Central memory CD4-positive, alpha-beta T cell (primary cell): ENCODE measurements at regions not wholly inside any gene's neighbourhood (a gene's known extent, or its start where the extent isn't known, plus 50 kb on each side); places are given as distances from the start of the nearest gene placed in this dataset.

Experiments used
- DNase-seq: peaks from one replicate; pipeline ENCODE4 v3.0.0; 2022

DNA sequence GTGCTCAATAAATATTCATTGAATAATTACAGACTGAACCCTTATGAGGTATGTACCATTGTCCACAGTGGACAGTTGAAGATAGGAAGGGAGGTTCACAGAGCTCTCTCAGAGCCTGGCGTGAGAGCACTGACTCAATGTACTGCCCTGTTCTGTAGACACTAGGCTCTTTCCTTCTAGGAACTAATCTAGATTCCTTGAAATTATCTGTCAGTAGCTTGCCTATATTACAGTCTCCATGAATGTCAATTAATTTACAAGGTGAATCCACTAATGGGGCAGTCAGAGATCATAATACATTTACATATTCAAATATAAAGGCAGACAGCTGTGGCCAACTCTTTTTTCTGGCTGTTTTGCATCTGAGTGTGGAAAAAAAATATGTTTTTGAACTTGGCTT, 251.2 kb upstream of the SALL1 start:
- DNase-seq: no peak

DNA sequence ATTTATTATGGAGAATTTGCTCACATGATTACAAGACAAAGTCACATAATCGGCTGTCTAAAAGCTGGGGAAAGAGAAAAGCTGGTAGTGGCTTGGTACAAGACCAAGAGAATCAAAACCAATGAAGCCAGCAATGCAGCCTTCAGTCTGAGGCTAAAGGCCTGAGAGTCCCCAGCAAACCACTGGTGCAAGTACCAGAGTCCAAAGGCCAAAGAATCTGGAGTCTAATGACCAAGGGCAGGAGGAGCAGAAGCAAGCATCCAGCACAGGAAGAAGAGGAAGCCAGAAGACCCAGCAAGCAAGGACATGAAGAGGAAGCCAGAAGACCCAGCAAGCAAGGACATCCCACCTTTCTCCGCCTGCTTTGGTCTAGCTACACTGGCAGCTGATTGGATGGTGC, 250.6 kb upstream of the SALL1 start:
- DNase-seq: no peak

DNA sequence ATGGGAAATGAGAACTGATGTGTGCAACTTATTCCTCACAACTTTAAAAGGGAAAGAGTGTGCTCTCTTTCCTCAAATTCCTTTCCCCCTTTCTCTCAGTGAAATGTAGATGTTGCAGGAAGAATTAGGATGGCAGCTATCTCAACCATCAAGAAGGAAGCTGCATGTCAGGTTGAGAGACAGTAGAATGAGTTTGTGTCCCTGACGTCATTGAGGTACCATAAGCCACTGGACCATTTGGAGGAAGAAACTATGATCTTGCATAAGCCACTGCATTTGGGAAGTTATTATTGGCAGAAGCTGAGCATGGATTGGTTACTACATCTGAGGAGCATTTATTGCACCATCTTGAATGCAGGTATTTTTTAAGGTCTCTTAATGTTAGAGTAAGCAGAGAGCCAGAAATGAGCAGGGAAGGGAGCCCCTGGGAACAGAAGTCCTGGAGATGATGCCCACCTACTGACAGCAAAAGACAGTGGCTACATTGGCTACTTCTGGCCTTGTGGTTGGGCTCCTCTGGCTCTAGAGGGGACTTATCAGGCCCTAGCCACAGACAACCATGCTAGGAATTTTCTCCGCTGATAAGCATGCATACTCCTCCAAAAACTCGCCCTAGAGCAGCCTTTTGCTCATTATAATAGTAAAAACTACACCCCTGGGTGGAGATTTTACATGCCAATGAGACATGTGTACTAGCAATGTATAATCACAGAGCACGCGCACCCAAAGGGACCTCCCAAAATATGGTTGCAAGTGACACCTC, 249.0 kb upstream of the SALL1 start:
- DNase-seq: no peak

- no peak for DNase-seq
Observed at GRCh38 chr16:51394421-51394820, 243.4 kb upstream of the SALL1 start.

- no peak for DNase-seq
Observed at GRCh38 chr16:51393381-51394005, 242.4 kb upstream of the SALL1 start.

DNA sequence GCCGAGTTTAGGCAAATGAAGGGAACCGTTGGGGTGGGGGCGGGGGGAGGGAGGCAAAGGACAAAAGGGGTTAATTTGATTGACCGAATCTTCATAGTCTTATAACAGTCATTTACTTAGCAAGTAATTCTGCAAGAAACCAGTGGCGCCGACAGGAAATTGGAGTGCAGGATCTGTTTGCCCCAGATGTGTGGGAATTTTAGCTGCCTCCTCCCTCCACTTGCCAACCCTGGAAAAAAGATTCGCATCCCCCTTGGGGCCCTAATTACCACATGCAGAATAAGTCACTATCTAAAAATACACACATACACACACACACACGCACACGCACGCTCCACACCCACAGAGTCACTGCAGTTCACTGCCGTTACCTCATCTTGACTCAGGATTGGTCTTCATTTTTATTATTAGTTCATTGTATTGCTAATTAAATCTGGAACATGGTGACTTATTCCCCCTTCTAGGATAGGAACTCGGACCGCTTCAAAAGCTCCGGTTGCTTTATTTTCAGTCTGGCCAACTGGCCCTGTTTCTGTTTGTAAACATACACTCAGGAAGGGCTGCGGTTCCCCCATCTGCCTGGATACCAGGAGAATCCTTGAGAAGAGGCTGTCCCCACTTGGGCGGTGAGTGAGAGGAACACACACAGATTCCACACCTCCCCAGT, 241.6 kb upstream of the SALL1 start:
- no peak for DNase-seq

- no peak for DNase-seq
Observed at GRCh38 chr16:51391798-51392511, 240.9 kb upstream of the SALL1 start.

- no peak for DNase-seq
Observed at GRCh38 chr16:51390877-51391276, 239.8 kb upstream of the SALL1 start.

DNA sequence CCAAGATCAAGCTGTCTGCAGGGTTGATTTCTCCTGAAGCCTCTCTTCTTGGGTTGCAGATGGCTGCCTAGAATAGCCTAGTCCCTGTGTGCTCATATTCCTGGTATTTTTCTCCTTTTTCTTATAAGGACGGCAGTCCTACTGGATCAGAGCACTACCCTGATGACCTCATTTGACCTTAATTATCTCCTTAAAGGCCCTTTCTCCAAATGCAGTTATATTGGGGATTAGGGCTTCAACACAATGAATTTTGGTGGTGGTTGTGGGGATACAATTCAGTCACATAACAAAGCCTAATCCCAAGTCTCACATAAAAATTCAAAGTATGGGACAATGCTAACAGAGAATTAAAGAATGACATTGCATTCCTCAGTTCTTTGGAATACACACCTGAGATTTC, 238.8 kb upstream of the SALL1 start:
- no peak for DNase-seq

DNA sequence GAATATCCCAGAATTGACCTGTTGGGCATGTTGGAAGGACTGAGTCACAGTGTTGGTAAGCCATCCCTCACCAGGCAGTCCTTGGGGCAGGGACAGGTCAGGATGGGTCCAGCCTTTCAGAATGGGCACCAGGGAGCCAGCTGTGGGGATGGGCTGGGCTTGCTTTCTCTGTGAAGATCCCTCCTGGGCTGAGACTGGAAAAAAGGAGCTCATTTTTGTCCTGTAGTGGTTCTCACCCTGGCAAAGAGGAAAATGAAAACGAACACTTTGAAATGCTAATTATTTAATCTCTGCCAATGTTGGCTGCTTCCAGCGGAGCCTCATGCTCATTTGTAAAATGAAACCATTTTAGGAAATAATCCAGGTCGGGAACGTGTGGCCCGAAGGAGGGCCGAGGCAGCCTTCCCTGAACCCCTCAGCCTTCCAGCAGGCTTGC, 237.5 kb upstream of the SALL1 start:
- DNase-seq: no peak

- no peak for DNase-seq
Observed at GRCh38 chr16:51383909-51384308, 232.8 kb upstream of the SALL1 start.

- no peak for DNase-seq
Observed at GRCh38 chr16:51382940-51383339, 231.9 kb upstream of the SALL1 start.

- no peak for DNase-seq
Observed at GRCh38 chr16:51382211-51382610, 231.1 kb upstream of the SALL1 start.

DNA sequence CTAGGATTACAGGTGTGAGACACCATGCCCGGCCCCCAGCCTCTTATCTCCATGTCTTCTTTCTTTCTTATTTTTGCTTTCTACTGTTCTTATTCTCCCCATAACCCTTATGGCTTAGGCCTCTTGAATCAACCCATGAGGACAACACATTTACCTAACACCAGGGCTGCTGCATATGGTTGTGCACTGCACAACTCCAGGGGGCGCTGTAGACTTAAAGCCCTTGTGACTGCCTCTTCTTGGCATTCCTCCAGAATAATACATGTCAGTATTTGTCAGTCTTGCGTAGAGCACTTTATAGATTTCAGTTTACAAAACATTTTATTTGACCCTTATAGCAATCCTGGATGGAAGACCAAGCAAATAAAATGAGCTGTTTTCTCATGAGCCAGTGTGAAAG, 225.0 kb upstream of the SALL1 start:
- no peak for DNase-seq

DNA sequence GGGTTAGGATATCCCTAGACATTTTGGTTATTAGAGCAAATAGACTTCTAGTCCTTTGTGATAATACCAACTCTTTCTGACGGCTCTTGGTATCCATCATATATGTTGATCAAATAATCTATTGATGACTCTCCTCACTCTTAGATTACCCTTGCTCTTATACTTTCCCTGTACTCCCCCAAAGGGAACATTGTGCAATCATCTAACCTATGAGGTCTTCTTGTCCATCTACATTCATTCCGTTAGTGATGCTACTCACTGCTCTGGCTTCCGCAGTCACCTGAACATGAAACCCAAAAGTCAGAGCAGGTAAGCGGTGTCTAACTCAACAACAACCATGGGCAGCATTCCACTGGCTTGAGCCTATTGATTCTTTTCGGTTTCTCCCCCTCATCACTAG, 223.7 kb upstream of the SALL1 start:
- no peak for DNase-seq

GRCh38 chr16:51374346-51374745, 223.3 kb upstream of the SALL1 start:
- DNase-seq: no peak

GRCh38 chr16:51365715-51366114, 214.6 kb upstream of the SALL1 start:
- DNase-seq: no peak

- no peak for DNase-seq
Observed at GRCh38 chr16:51359141-51359955, 208.3 kb upstream of the SALL1 start.

DNA sequence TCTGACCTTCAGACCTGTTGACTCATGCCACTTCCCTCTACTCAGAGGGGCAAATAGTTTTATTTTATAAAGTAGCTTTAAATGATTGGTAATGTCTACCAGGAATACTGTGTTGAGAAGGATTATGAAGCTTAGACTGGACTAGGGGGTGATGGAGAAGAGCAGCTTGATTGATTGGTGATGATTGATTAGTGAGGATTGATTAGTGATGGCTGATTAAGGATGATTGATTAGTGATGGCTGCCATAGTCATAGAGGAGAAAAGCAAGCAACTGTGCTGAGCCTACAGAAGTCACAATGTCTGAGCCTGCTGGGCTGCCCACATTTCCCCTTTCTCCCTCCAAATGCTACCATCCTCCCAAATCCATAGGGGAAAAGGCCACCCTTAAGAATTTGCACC, 206.8 kb upstream of the SALL1 start:
- DNase-seq: no peak

DNA sequence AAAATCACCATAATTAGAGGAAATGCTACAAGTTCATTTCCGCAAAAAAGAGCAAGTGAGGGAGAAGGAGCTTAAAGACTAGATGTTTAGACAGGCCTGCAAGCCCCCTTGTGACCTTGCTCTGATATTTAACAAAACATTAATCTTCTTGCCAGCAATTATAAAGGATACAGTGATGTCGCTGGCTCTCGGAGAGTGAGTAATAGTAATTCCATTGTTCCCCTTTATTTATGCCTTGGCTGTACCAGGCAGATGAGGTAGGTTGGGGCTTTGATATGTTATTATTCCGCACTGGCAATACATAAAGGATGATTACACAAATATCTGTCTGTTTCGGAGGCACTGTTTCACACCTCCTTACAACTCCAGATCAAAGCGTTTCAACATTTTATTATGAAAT, 204.8 kb upstream of the SALL1 start:
- DNase-seq: no peak

DNA sequence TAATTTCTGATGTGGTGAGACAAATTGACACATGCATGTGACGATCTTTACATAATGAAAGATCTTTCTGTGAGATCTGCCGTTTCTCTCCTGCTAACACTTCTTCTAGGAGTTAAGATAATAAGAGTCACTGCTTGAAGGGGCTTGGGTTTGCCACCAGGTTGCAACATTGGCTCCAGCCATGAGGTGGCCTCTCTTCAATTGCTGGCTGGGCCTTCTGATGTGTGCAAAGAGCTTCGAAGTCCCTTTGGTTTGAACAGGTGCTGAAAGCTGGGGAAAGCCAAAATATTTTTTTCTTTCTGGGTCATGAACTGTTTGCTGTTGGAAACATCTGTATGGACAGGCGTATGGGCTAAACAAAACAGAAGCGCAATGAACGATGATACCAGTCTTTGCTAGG, 204.1 kb upstream of the SALL1 start:
- no peak for DNase-seq

DNA sequence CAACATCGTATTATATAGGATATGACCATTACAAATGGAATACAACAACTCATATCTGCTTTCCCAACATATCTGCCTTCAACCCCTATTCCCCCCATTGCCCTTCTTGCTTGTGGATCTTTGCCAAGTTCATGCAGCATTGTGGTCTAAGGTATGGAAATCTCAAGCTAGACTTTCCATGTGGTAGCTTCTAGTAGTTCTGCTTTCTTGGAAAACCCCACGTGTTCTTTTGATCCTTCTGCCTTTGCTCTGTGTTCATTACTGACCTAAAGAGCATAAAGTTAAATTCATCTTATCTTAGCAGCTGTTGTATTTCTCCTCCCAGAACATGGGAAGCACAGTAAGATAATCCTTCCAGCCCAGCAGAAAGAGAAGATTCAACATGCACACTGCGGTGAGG, 202.0 kb upstream of the SALL1 start:
- no peak for DNase-seq

DNA sequence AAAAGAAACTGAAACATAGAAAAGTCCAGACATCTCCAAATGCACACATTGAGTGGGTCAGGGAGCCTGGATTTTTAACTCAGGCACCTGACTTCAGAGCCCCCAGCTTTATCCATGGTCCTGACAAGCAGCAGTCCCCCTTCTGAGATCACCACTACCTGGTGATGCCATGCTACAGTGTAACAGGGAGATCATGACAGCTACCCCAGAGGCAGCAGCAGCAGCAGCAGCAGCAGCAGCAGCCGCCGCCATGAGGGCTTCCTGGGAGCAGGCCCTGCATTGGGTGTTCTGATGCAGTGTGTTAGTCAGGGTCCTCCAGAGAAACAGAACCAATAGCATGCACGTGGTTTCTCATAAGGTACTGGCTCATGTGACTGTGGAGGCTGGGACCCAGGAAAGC, 198.6 kb upstream of the SALL1 start:
- no peak for DNase-seq
